Keratinocyte (primary cell): ENCODE measurements at regions not wholly inside any gene's neighbourhood (a gene's known extent, or its start where the extent isn't known, plus 50 kb on each side); places are given as distances from the start of the nearest gene placed in this dataset.
"Not testable (repeated sequence)": the region's sequence is repeated elsewhere in the genome, so short reads cannot be mapped to it uniquely, and the experiment has no call there.

ENCODE experiments used
- DNase-seq: peaks from one replicate; pipeline ENCODE4 v3.0.0-alpha.2; 2011; ENCODE audit warnings: low read depth, missing footprints, low spot score
- FAIRE-seq: peaks from 2 replicates; lab custom pipeline; 2011; peaks lifted over from hg19 to GRCh38; lab: Jason Lieb, UNC
- H2AFZ ChIP-seq: 2 replicates; pipeline ENCODE4 v1.6.0; 2012; ENCODE audit warnings: low read length, control low read depth, inconsistent platforms; ENCODE audit not compliant: control insufficient read depth
- H3K27ac ChIP-seq: 2 replicates; pipeline ENCODE4 v1.5.1; 2011; ENCODE audit warnings: low read length; ENCODE audit not compliant: control insufficient read depth, insufficient read depth
- H3K27me3 ChIP-seq: 3 replicates; pipeline ENCODE4 v1.6.0; 2011; ENCODE audit warnings: low read length; ENCODE audit not compliant: control insufficient read depth, insufficient read depth; ENCODE audit errors: extremely low read depth
- H3K36me3 ChIP-seq, 2 experiments: 2 replicates in 1 of 2; 3 replicates in 1 of 2; pipeline ENCODE4 v1.5.1; 2011; ENCODE audit warnings: low read length in 2 of 2, mild to moderate bottlenecking in 1 of 2; ENCODE audit not compliant: control insufficient read depth in 2 of 2, insufficient read depth in 2 of 2; ENCODE audit errors: extremely low read depth in 1 of 2
- H3K4me1 ChIP-seq: 3 replicates; pipeline ENCODE4 v1.5.1; 2011; ENCODE audit warnings: low read length; ENCODE audit not compliant: control insufficient read depth, insufficient read depth; ENCODE audit errors: extremely low read depth
- H3K4me2 ChIP-seq: 3 replicates; pipeline ENCODE4 v1.6.0; 2011; ENCODE audit warnings: low read depth, low read length; ENCODE audit not compliant: control insufficient read depth, insufficient read depth; ENCODE audit errors: extremely low read depth
- H3K4me3 ChIP-seq, 3 experiments: fragments of 200-600 bp in 1 of 3; sonication (generic) in 1 of 3; 2 replicates in 2 of 3; 3 replicates in 1 of 3; pipeline ENCODE4 v1.5.1; 2011 to 2016; ENCODE audit warnings: low read length in 3 of 3, mild to moderate bottlenecking in 3 of 3, control low read depth in 2 of 3, inconsistent platforms in 1 of 3, low read depth in 1 of 3, mixed read lengths in 1 of 3, mixed run types in 1 of 3, moderate library complexity in 1 of 3; ENCODE audit not compliant: control insufficient read depth in 2 of 3, insufficient read depth in 2 of 3; ENCODE audit errors: extremely low read depth in 1 of 3
- H3K79me2 ChIP-seq: 2 replicates; pipeline ENCODE4 v1.6.0; 2012; ENCODE audit warnings: low read length; ENCODE audit not compliant: control insufficient read depth, insufficient read depth
- H3K9ac ChIP-seq: 3 replicates; pipeline ENCODE4 v1.6.0; 2011; ENCODE audit warnings: low read length; ENCODE audit not compliant: control insufficient read depth, insufficient read depth; ENCODE audit errors: extremely low read depth
- H3K9me1 ChIP-seq: 3 replicates; pipeline ENCODE4 v1.6.0; 2011; ENCODE audit warnings: low read length; ENCODE audit not compliant: control insufficient read depth, insufficient read depth; ENCODE audit errors: extremely low read depth
- H3K9me3 ChIP-seq: 2 replicates; pipeline ENCODE4 v1.5.1; 2012; ENCODE audit warnings: low read depth, low read length; ENCODE audit not compliant: control insufficient read depth
- H4K20me1 ChIP-seq: 3 replicates; pipeline ENCODE4 v1.6.0; 2011; ENCODE audit warnings: low read length; ENCODE audit not compliant: control insufficient read depth, insufficient read depth; ENCODE audit errors: extremely low read depth
- CTCF ChIP-seq, 3 experiments: IDR thresholded peaks in 1 of 3; conservative IDR thresholded peaks in 1 of 3; optimal IDR thresholded peaks in 1 of 3; 2 replicates in 2 of 3; 3 replicates in 1 of 3; pipeline versions ENCODE3 to v1.5.1; 2011; ENCODE audit warnings: low read length in 3 of 3, mild to moderate bottlenecking in 3 of 3, moderate library complexity in 2 of 3, control low read depth in 1 of 3, inconsistent platforms in 1 of 3; ENCODE audit not compliant: insufficient read depth in 2 of 3; ENCODE audit errors: extremely low read depth in 1 of 3
- EZH2 ChIP-seq: IDR thresholded peaks from one replicate; pipeline ENCODE4 v1.6.1; 2012; ENCODE audit warnings: inconsistent platforms, mild to moderate bottlenecking, low read length, moderate library complexity
- dilution Hi-C: fragments of 300-500 bp; cut with MboI; formaldehyde crosslinking; loops from one replicate; pipeline ENCODE4 v1.7.0; 2020; ENCODE audit warnings: low sequenced_read_pairs; ENCODE audit not compliant: extremely low pct_ligation_motif_present

- Histone ChIP-seq H3K9ac (no peak overlapping the region), H3K4me2 (no peak overlapping the region), H3K27ac (no peak overlapping the region), H3K9me3 (no peaks in the 10 kb centered on the region), H3K27me3 (no peaks in the 10 kb centered on the region), H3K9me1 (no peaks in the 10 kb centered on the region), H3K79me2 (no peaks in the 10 kb centered on the region), H3K4me1 (peaks cover 4% of the 10 kb centered on the region), H4K20me1 (no peaks in the 10 kb centered on the region), H2AFZ (no peak overlapping the region), H3K36me3 (no peaks in the 10 kb centered on the region), H3K4me3 (no peak overlapping the region)
- no peak for TF ChIP-seq EZH2
- no peak for TF ChIP-seq CTCF (optimal IDR thresholded peaks at IDR 0.05 in 1 of 3, IDR thresholded peaks at IDR 0.05 in 1 of 3, conservative IDR thresholded peaks at IDR 0.05 in 1 of 3; ENCODE audit: extremely low read depth in 1 of 3, insufficient read depth in 2 of 3, low read length in 3 of 3)
- dilution Hi-C loops: no loop called here
- no peak for FAIRE-seq
- no peak for DNase-seq
These were observed 493.0 kb upstream of the PLXNA2 start for GRCh38 chr1:208737161-208737560.

- no peak overlapping the region for H3K4me3 ChIP-seq
These were observed 493.7 kb upstream of the PLXNA2 start for GRCh38 chr1:208737922-208738321.

GRCh38 chr1:208739636-208740035, 495.5 kb upstream of the PLXNA2 start:
- H3K9me1 ChIP-seq, H3K9me3 ChIP-seq, H3K4me1 ChIP-seq, H2AFZ ChIP-seq, H3K9ac ChIP-seq, DNase-seq, H3K27me3 ChIP-seq, dilution Hi-C loops, H3K79me2 ChIP-seq, H3K4me3 ChIP-seq, FAIRE-seq, H3K36me3 ChIP-seq, H4K20me1 ChIP-seq, H3K27ac ChIP-seq, H3K4me2 ChIP-seq: not testable (repeated sequence)

More at GRCh38 chr1:208737922-208738321, 493.7 kb upstream of the PLXNA2 start:
- H3K36me3 ChIP-seq: no peaks in the 10 kb centered on the region
- no peaks in the 10 kb centered on the region for H3K27me3 ChIP-seq
- DNase-seq: no peak
- no peak overlapping the region for H3K9ac ChIP-seq
- dilution Hi-C loops: no loop called here
- no peak overlapping the region for H3K4me2 ChIP-seq
- no peaks in the 10 kb centered on the region for H3K79me2 ChIP-seq
- no peaks in the 10 kb centered on the region for H3K4me1 ChIP-seq
- FAIRE-seq: no peak
- no peak overlapping the region for H3K27ac ChIP-seq
- H2AFZ ChIP-seq: no peak overlapping the region
- H3K9me3 ChIP-seq: no peaks in the 10 kb centered on the region
- TF ChIP-seq CTCF (optimal IDR thresholded peaks at IDR 0.05 in 1 of 3, IDR thresholded peaks at IDR 0.05 in 1 of 3, conservative IDR thresholded peaks at IDR 0.05 in 1 of 3; ENCODE audit: extremely low read depth in 1 of 3, insufficient read depth in 2 of 3, low read length in 3 of 3): no peak
- TF ChIP-seq EZH2: no peak
- no peaks in the 10 kb centered on the region for H3K9me1 ChIP-seq
- no peaks in the 10 kb centered on the region for H4K20me1 ChIP-seq
